Fibroblast of mammary gland (primary cell): ENCODE measurements at regions not wholly inside any gene's neighbourhood (a gene's known extent, or its start where the extent isn't known, plus 50 kb on each side); places are given as distances from the start of the nearest gene placed in this dataset.

Experiments
- DNase-seq: peaks from one replicate; pipeline ENCODE4 v3.0.0-alpha.2; 2010; ENCODE audit warnings: low read depth
- H3K4me3 ChIP-seq: 2 replicates; pipeline ENCODE4 v1.5.1; 2011; ENCODE audit warnings: low read depth, mild to moderate bottlenecking, low read length, moderate library complexity; ENCODE audit not compliant: control insufficient read depth
- TF ChIP-seq, protein P1 (sequence below): conservative IDR thresholded peaks from 2 replicates; pipeline ENCODE4 v1.5.1; 2011; ENCODE audit warnings: low read depth, low read length, inconsistent platforms; ENCODE audit not compliant: control insufficient read depth, insufficient read depth

DNA sequence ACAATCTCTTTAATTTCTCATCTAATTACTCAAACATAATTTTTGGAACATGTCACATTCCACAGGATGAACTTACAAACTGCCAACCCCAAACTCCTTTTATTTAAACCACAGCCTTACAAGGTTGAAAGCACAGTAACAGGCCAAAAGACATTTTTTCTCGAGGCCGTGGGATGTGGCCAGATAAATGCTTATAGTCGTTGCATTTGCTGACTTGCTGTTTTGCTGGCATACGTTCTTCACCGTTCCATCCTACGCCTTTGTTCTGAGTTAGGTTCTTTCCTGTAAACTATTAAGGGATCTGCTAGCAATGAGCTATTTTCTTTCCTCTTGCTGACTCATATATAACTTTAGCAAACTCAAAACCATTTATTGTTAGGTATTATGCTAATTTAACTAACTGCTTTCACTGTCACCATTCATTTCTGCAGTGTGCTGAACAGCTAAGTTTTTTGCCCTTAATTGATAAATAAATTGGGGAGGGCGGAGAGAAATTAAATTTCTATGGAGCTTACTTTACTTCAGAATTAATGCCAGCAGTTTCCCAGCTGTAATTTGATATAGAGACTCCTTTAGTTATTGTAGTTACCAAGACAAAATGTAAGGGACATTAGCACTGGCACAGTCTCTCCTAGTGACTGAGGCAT, 135.1 kb upstream of the PACRGL start:
- DNase-seq: peak; percentile 56
- no peak overlapping the region for H3K4me3 ChIP-seq
- TF ChIP-seq, protein P1, sequence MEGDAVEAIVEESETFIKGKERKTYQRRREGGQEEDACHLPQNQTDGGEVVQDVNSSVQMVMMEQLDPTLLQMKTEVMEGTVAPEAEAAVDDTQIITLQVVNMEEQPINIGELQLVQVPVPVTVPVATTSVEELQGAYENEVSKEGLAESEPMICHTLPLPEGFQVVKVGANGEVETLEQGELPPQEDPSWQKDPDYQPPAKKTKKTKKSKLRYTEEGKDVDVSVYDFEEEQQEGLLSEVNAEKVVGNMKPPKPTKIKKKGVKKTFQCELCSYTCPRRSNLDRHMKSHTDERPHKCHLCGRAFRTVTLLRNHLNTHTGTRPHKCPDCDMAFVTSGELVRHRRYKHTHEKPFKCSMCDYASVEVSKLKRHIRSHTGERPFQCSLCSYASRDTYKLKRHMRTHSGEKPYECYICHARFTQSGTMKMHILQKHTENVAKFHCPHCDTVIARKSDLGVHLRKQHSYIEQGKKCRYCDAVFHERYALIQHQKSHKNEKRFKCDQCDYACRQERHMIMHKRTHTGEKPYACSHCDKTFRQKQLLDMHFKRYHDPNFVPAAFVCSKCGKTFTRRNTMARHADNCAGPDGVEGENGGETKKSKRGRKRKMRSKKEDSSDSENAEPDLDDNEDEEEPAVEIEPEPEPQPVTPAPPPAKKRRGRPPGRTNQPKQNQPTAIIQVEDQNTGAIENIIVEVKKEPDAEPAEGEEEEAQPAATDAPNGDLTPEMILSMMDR: no peak

DNA sequence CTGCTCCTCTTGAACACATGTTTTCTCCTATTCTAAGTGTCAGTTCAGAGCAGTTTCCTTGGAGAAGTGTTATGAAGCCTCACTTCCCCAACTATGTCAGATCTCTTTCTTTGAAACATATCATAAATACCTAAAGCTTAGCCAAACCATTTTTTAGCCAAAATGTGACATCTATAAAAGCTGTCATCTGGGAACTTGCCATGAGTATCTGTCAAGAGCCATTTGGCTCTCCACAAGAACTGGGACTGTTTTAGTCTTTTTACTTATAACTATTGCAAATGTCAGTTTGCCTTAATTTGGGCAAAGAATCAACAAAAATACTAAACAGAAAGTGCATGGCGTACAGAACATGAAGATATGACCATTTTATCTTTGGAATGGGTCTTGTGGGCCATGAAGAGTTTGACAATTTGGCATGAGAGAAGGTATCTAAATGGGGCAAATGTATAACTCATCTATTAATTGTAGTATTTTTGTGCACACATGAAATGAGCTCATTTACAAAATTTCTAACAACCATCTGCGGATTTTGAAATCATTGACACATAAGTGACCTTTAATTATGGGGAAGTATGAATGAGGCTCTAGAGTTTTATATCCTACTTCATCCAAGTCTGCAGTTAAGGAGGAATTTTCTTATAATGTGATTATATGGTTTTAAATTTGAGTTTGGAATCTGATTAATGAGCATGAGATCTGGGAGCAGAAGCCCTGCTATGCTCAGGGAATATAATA, 129.1 kb upstream of the PACRGL start:
- TF ChIP-seq, protein P1: no peak
- no peak for DNase-seq
- H3K4me3 ChIP-seq: no peak overlapping the region

DNA sequence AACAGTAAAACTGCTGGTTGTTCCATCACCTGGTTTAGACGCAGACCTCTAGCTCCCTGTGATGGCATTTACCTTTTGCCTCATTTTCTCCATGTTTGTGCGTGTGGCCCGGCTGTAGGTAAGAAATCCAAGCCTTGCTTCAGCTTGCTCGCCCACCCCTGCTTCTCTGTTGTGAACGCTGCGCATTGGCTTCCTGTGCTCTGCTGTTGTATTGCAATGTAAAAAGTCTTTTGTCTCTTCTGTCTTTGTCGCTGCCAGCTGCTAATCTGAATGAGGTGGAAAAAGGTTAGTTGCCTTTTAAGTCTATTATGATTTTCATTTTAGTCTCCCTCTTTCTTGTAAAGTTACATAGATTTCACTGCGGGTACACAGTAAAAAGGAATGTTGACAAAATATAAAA, 127.3 kb upstream of the PACRGL start:
- H3K4me3 ChIP-seq: no peak overlapping the region
- TF ChIP-seq, protein P1: no peak
- no peak for DNase-seq

DNA sequence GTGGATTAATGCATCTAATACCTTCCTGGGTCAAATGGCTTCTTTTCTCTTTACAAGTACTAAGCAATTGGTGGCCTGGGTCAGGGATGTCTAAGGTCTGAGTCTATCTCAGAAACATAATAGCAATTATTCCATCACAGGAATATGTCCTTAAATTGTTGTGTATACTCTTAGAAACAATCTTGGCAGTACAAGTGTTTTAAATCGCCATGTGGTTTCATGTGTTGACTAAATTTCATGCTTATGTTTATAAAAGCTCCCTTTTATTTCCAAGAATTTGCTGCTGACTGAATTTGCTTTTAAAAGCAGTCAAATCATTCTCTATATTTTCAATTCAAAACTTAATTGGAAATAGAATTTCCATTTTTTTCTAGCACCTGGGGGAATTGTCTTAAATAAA, 125.3 kb upstream of the PACRGL start:
- TF ChIP-seq, protein P1: no peak
- DNase-seq: no peak
- H3K4me3 ChIP-seq: no peak overlapping the region

DNA sequence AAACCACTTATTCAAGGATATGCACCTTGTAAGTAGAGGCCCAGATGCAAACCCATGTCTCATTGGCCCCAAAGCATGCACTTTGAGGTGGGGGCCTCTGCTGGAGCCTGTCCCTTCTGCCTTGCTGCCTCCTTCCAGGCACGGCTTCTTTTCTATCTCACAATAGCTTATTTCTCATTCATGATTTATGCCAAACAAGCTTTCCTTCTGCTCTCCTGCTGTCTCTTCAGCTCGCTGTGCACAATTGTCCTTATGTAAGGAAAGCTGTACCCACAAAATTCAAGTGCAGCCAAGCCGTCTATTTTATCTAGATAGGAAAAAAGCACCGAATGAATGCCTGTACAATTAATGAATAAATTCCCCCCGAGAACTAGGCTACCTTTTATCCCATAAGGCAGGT, 124.8 kb upstream of the PACRGL start:
- H3K4me3 ChIP-seq: no peak overlapping the region
- TF ChIP-seq, protein P1: no peak
- DNase-seq: no peak

DNA sequence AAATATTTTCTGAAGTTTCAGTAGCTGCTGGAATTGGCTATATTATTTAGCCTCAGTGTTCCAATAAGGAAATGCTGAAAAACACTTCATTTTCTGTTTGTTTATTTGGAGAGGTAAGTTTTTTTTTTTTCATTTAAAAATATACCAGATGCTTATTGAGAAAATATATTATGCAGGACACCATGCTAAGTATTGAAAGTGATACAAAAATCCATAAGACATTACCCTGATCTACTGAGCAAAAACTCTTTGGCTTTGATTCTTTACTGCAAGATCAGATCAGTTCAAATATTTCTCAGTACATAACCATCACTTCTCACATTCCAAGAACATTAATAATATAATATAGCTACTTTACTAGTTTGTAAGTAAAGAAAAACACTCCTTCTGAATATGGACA, 123.4 kb upstream of the PACRGL start:
- TF ChIP-seq, protein P1: no peak
- no peak overlapping the region for H3K4me3 ChIP-seq
- DNase-seq: no peak
